Neuronal stem cell (in vitro differentiated cells): ENCODE measurements at regions not wholly inside any gene's neighbourhood (a gene's known extent, or its start where the extent isn't known, plus 50 kb on each side); places are given as distances from the start of the nearest gene placed in this dataset.
A peak's percentile ranks its signal among the peaks of the same experiment; 100 is the strongest.

ENCODE experiments used
- DNase-seq: peaks from one replicate; pipeline ENCODE4 v3.0.0-alpha.2; 2013; ENCODE audit warnings: low spot score
- H2AFZ ChIP-seq: one replicate; pipeline ENCODE4 v1.6.1; 2013; ENCODE audit warnings: mild to moderate bottlenecking, low read length, inconsistent platforms
- H2AK5ac ChIP-seq: 2 replicates; pipeline ENCODE4 v1.6.1; 2013; ENCODE audit warnings: low read depth, mild to moderate bottlenecking, inconsistent platforms, low read length, moderate library complexity, mixed read lengths
- H2BK120ac ChIP-seq: 2 replicates; pipeline ENCODE4 v1.6.1; 2013; ENCODE audit warnings: low read depth, mild to moderate bottlenecking, inconsistent platforms, low read length, moderate library complexity, mixed read lengths
- H2BK12ac ChIP-seq: one replicate; pipeline ENCODE4 v1.6.1; 2013; ENCODE audit warnings: low read length, inconsistent platforms
- H2BK15ac ChIP-seq: 2 replicates; pipeline ENCODE4 v1.6.1; 2013; ENCODE audit warnings: mild to moderate bottlenecking, low read length, inconsistent platforms, mixed read lengths
- H2BK5ac ChIP-seq: one replicate; pipeline ENCODE4 v1.6.1; 2013; ENCODE audit warnings: inconsistent platforms, mild to moderate bottlenecking, low read length, moderate library complexity
- H3K14ac ChIP-seq: one replicate; pipeline ENCODE4 v1.6.1; 2013; ENCODE audit warnings: low read length, inconsistent platforms
- H3K18ac ChIP-seq: 2 replicates; pipeline ENCODE4 v1.6.1; 2013; ENCODE audit warnings: low read length, inconsistent platforms
- H3K23ac ChIP-seq: 2 replicates; pipeline ENCODE4 v1.6.1; 2013; ENCODE audit warnings: low read depth, mild to moderate bottlenecking, mixed read lengths, low read length, inconsistent platforms; ENCODE audit not compliant: poor library complexity
- H3K27ac ChIP-seq: replicated peaks from 3 replicates; pipeline ENCODE4 v1.5.1; 2013; ENCODE audit warnings: low read length, inconsistent platforms
- H3K27me3 ChIP-seq, 3 experiments: 2 replicates each; pipeline ENCODE4 v1.6.1; 2013; ENCODE audit warnings: low read length in 3 of 3, mild to moderate bottlenecking in 2 of 3, inconsistent platforms in 1 of 3, low read depth in 1 of 3, mixed read lengths in 1 of 3, moderate library complexity in 1 of 3; ENCODE audit not compliant: control insufficient read depth in 3 of 3, insufficient read depth in 3 of 3
- H3K36me3 ChIP-seq, 2 donors: replicated peaks in 1 of 2; 2 replicates each; pipeline ENCODE4 v1.6.1; 2013; ENCODE audit warnings: low read length in 2 of 2; ENCODE audit not compliant: control insufficient read depth in 2 of 2, insufficient read depth in 2 of 2
- H3K4ac ChIP-seq: 2 replicates; pipeline ENCODE4 v1.6.1; 2013; ENCODE audit warnings: inconsistent platforms, mild to moderate bottlenecking, low read length, moderate library complexity
- H3K4me1 ChIP-seq, 2 donors: 1 replicate in 1 of 2; 2 replicates in 1 of 2; pipeline ENCODE4 v1.6.1; 2013; ENCODE audit warnings: low read length in 2 of 2, low read depth in 1 of 2; ENCODE audit not compliant: control insufficient read depth in 2 of 2, insufficient read depth in 1 of 2
- H3K4me2 ChIP-seq: one replicate; pipeline ENCODE4 v1.6.1; 2013; ENCODE audit warnings: mild to moderate bottlenecking, low read length, inconsistent platforms; ENCODE audit not compliant: insufficient read depth, poor library complexity, severe bottlenecking
- H3K4me3 ChIP-seq, 2 donors: 2 replicates each; pipeline ENCODE4 v1.5.1; 2013; ENCODE audit warnings: low read length in 2 of 2, mild to moderate bottlenecking in 2 of 2, inconsistent platforms in 1 of 2, moderate library complexity in 1 of 2
- H3K79me1 ChIP-seq: one replicate; pipeline ENCODE4 v1.6.1; 2013; ENCODE audit warnings: low read depth, mild to moderate bottlenecking, inconsistent platforms, low read length, moderate library complexity
- H3K9ac ChIP-seq: one replicate; pipeline ENCODE4 v1.6.1; 2013; ENCODE audit warnings: mild to moderate bottlenecking, low read depth, low read length, inconsistent platforms; ENCODE audit not compliant: poor library complexity
- H3K9me3 ChIP-seq, 2 donors: replicated peaks in 1 of 2; 2 replicates each; pipeline versions ENCODE3 to v1.6.1; 2013; ENCODE audit warnings: low read length in 2 of 2, mild to moderate bottlenecking in 2 of 2, inconsistent platforms in 1 of 2, low read depth in 1 of 2, mixed read lengths in 1 of 2, moderate library complexity in 1 of 2; ENCODE audit not compliant: control insufficient read depth in 2 of 2, insufficient read depth in 1 of 2
- H4K8ac ChIP-seq: one replicate; pipeline ENCODE4 v1.6.1; 2013; ENCODE audit warnings: low read depth, mild to moderate bottlenecking, inconsistent platforms, low read length, moderate library complexity
- H4K91ac ChIP-seq: one replicate; pipeline ENCODE4 v1.6.1; 2013; ENCODE audit warnings: low read length, low read depth, mild to moderate bottlenecking, inconsistent platforms; ENCODE audit not compliant: poor library complexity
- WGBS, 2 donors: extraction: QIAGEN DNeasy Blood & Tissue Kit; methylation state at CpG; one replicate each; pipeline ENCODE4 v1.1.7; 2013; ENCODE audit warnings: missing lambda C conversion rate in 2 of 2, mixed read lengths in 1 of 2; ENCODE audit not compliant: insufficient read length in 2 of 2, insufficient replicate concordance in 1 of 2; ENCODE audit errors: extremely low coverage in 2 of 2; 5-methylcytosine and 5-hydroxymethylcytosine counted together

DNA sequence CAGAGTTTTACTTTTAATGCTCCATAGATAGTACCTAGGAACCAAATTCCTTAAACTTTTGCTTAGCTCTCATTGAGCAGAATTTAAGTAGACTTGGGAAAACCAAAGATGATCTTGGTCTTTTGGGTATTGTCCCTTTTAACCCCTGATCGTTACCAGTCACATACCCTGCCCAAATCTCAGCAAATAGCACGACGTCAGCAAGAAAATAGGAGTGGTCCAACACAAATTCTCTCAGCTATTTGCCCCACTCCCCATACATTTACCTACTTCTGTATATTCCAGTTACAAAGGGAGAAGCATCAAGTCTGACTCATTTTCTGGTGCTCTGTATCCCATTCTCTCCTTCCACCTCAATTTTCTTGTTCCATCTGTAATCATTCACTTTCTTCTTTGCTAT is 387.3 kb downstream of the CCDC85A start:
- Histone ChIP-seq H3K4me2 (no peak overlapping the region), H3K36me3 (no peaks in the 10 kb centered on the region), H3K18ac (no peak overlapping the region), H2AFZ (no peak overlapping the region), H3K4ac (no peak overlapping the region), H3K23ac (no peak overlapping the region), H2BK5ac (no peak overlapping the region), H4K91ac (no peak overlapping the region), H3K79me1 (no peaks in the 10 kb centered on the region), H3K9me3 (peaks cover 0 to 2% of the 10 kb centered on the region in 2 donors), H3K27me3 (peaks cover 0 to 4% (median 0%) of the 10 kb centered on the region in 3 experiments), H3K4me3 (no peak overlapping the region), H4K8ac (no peak overlapping the region), H2AK5ac (no peak overlapping the region), H3K9ac (no peak overlapping the region), H2BK120ac (no peak overlapping the region), H3K27ac (no peak overlapping the region), H2BK15ac (no peak overlapping the region), H3K4me1 (no peaks in the 10 kb centered on the region), H3K14ac (no peak overlapping the region), H2BK12ac (no peak overlapping the region)
- no CpG with 5 or more reads among the region's 3 CpGs for WGBS, 2 donors
- no peak for DNase-seq

DNA sequence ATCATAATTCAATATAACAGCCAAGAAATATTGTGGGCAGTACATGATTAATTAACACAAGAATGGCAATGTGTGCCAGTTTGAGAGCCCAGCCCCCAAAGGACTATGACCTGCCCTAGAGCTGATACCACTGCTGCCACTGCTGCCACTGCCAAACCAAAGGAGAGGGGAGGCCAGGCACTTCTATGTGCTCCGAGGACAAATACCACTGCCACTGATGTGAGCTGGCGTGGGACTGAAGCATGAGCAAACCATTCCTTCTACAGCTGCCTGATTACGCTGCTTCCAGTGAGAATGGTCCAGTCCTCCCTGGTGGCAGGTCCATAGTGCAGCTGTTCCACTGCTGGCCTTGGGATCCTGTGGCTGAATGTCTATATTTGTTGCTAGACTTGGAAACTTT is 392.2 kb downstream of the CCDC85A start:
- no peak for DNase-seq
- Histone ChIP-seq H2BK5ac (no peak overlapping the region), H3K18ac (no peak overlapping the region), H2AFZ (no peak overlapping the region), H3K9me3 (peaks cover 0 to 3% of the 10 kb centered on the region in 2 donors), H3K27ac (no peak overlapping the region), H3K36me3 (no peaks in the 10 kb centered on the region), H3K9ac (no peak overlapping the region), H2BK120ac (no peak overlapping the region), H4K8ac (no peak overlapping the region), H3K4me2 (no peak overlapping the region), H3K14ac (no peak overlapping the region), H3K4me3 (peak overlapping the region in 1 of 2 donors; percentile 48), H3K23ac (no peak overlapping the region), H3K4me1 (no peaks in the 10 kb centered on the region), H3K79me1 (no peaks in the 10 kb centered on the region), H2BK12ac (peak overlapping the region; percentile 41), H3K4ac (no peak overlapping the region), H3K27me3 (no peaks in the 10 kb centered on the region), H4K91ac (no peak overlapping the region), H2AK5ac (no peak overlapping the region), H2BK15ac (no peak overlapping the region)
- no CpG with 5 or more reads among the region's 3 CpGs for WGBS, 2 donors

DNA sequence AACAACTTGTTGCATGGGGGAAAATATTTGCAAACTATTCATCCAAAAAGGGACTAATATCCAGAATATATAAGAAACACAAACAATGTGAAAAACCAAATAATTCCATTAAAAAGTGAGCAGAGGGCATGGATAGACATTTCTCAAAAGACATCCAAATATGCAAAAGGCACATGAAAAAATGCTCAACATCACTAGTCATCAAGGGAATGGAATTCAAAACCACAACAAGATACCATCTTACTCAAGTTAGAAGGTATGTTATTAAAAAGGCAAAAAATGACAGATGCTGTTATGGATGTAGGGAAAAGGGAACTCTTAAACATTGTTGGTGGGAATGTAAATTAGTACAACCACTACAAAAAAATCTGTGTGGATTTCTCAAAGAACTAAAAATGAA is 396.5 kb downstream of the CCDC85A start:
- Histone ChIP-seq H3K27me3 (no peaks in the 10 kb centered on the region), H3K36me3 (no peaks in the 10 kb centered on the region), H3K23ac (no peak overlapping the region), H2BK15ac (no peak overlapping the region), H4K91ac (no peak overlapping the region), H3K9me3 (peaks cover 0 to 3% of the 10 kb centered on the region in 2 donors), H3K4me1 (no peaks in the 10 kb centered on the region), H3K4me2 (no peak overlapping the region), H3K27ac (no peak overlapping the region), H3K9ac (no peak overlapping the region), H2BK120ac (no peak overlapping the region), H3K14ac (no peak overlapping the region), H3K4me3 (no peak overlapping the region), H2AK5ac (no peak overlapping the region), H2BK12ac (no peak overlapping the region), H4K8ac (no peak overlapping the region), H3K18ac (no peak overlapping the region), H2BK5ac (no peak overlapping the region), H3K4ac (no peak overlapping the region), H2AFZ (no peak overlapping the region), H3K79me1 (no peaks in the 10 kb centered on the region)
- DNase-seq, result no peak

DNA sequence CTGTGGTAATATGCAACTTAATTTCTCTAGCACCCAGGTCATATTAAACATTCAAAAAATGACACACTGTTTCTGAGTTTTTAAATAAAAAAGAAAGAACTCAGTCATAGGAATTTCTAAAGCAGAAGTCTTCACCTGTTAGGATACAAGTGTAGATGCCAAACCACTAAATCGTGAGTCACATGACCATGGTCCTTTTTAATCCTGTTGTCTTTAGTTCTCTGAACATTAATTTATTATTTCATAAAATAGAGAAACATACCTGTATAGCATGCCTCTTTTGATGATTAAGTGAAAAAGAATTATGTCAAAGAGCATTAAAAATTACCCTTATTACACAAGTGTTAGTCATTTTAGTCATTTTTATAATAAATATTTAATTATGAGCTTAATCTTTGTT is 398.8 kb downstream of the CCDC85A start:
- no peak overlapping the region for H2BK120ac ChIP-seq
- no peaks in the 10 kb centered on the region for H3K36me3 ChIP-seq
- DNase-seq, result no peak
- H2BK12ac ChIP-seq, result no peak overlapping the region
- no CpG with 5 or more reads among the region's 1 CpG for WGBS, 2 donors
- no peak overlapping the region for H3K4me3 ChIP-seq
- no peaks in the 10 kb centered on the region for H3K27me3 ChIP-seq
- H2AK5ac ChIP-seq, result no peak overlapping the region
- H3K23ac ChIP-seq, result no peak overlapping the region
- H4K8ac ChIP-seq, result no peak overlapping the region
- H3K9ac ChIP-seq, result no peak overlapping the region
- H3K9me3 ChIP-seq, result no peaks in the 10 kb centered on the region
- no peak overlapping the region for H3K4me2 ChIP-seq
- H3K4ac ChIP-seq, result no peak overlapping the region
- no peak overlapping the region for H4K91ac ChIP-seq
- no peak overlapping the region for H3K18ac ChIP-seq
- H3K4me1 ChIP-seq, result no peaks in the 10 kb centered on the region
- H2AFZ ChIP-seq, result no peak overlapping the region
- H3K79me1 ChIP-seq, result no peaks in the 10 kb centered on the region
- H3K27ac ChIP-seq, result no peak overlapping the region
- no peak overlapping the region for H2BK5ac ChIP-seq
- no peak overlapping the region for H3K14ac ChIP-seq
- H2BK15ac ChIP-seq, result no peak overlapping the region
